K562 (cell line): ENCODE measurements at regions not wholly inside any gene's neighbourhood (a gene's known extent, or its start where the extent isn't known, plus 50 kb on each side); places are given as distances from the start of the nearest gene placed in this dataset.

Source experiments
- FOXK1 ChIP-seq: sonication (generic); formaldehyde crosslinking; IDR thresholded peaks from 2 replicates; pipeline ENCODE4 v1.8.0; 2022; ENCODE audit warnings: missing genetic modification reagents, mild to moderate bottlenecking, borderline replicate concordance
- FOXK2 ChIP-seq, 2 experiments: fragments of 450-650 bp; IDR thresholded peaks in 1 of 2; conservative IDR thresholded peaks in 1 of 2; 2 replicates each; pipeline ENCODE4 v1.6.1; 2016; ENCODE audit warnings: low read depth in 2 of 2, mild to moderate bottlenecking in 1 of 2
- RAD21 ChIP-seq, 2 experiments: fragments of 250-450 bp in 1 of 2; fragments of 450-650 bp in 1 of 2; sonication (Bioruptor Pico) in 1 of 2; formaldehyde crosslinking in 1 of 2; IDR thresholded peaks in 1 of 2; conservative IDR thresholded peaks in 1 of 2; 2 replicates each; pipeline versions ENCODE4 v1.4.0 to v1.8.0; 2020 to 2022; ENCODE audit warnings: mild to moderate bottlenecking in 2 of 2, moderate library complexity in 1 of 2
- SP2 ChIP-seq: IDR thresholded peaks from 2 replicates; pipeline ENCODE4 v1.6.1; 2011; ENCODE audit warnings: mild to moderate bottlenecking, low read depth, low read length, moderate library complexity; ENCODE audit not compliant: poor library complexity, severe bottlenecking; ENCODE audit errors: extremely low read depth
- TF ChIP-seq, protein P1 (sequence below), 3 experiments: IDR thresholded peaks in 2 of 3; conservative IDR thresholded peaks in 1 of 3; 2 replicates each; pipeline ENCODE4 v1.5.1; 2011 to 2012; ENCODE audit warnings: low read length in 3 of 3, mild to moderate bottlenecking in 3 of 3, control low read depth in 2 of 3, improper control_type of control experiment in 1 of 3, inconsistent platforms in 1 of 3, low read depth in 1 of 3, mixed read lengths in 1 of 3, moderate library complexity in 1 of 3; ENCODE audit not compliant: insufficient read depth in 2 of 3
- TF ChIP-seq, protein P2 (sequence below): fragments of 450-650 bp; formaldehyde crosslinking; IDR thresholded peaks from 2 replicates; pipeline ENCODE4 v1.4.0; 2022; ENCODE audit warnings: missing genetic modification characterization

DNA sequence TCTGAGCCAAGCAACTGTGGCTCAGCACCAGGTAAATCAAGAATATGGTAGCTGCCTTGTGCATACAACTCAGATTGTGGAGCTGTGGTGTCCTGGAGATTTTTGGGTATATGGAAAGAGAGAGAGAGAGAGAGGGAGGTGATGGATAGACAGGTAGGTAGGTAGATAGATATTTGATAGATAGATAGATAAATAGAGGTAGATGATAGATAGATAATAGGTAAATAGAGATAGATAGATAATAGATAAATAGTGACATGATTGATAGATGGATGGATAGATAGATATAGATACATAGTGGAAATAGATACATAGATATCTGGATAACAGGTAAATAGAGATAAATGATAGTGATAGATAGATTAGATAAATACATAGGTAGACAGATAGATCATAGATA lies 206.3 kb downstream of the KLF6 start:
- TF ChIP-seq, protein P1, sequence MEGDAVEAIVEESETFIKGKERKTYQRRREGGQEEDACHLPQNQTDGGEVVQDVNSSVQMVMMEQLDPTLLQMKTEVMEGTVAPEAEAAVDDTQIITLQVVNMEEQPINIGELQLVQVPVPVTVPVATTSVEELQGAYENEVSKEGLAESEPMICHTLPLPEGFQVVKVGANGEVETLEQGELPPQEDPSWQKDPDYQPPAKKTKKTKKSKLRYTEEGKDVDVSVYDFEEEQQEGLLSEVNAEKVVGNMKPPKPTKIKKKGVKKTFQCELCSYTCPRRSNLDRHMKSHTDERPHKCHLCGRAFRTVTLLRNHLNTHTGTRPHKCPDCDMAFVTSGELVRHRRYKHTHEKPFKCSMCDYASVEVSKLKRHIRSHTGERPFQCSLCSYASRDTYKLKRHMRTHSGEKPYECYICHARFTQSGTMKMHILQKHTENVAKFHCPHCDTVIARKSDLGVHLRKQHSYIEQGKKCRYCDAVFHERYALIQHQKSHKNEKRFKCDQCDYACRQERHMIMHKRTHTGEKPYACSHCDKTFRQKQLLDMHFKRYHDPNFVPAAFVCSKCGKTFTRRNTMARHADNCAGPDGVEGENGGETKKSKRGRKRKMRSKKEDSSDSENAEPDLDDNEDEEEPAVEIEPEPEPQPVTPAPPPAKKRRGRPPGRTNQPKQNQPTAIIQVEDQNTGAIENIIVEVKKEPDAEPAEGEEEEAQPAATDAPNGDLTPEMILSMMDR (IDR thresholded peaks at IDR 0.05 in 2 of 3, conservative IDR thresholded peaks at IDR 0.05 in 1 of 3; ENCODE audit: insufficient read depth in 2 of 3, low read depth in 1 of 3, low read length in 3 of 3), result no peak
- TF ChIP-seq FOXK1 (CRISPR knock-in tag), result no peak
- TF ChIP-seq, protein P2, sequence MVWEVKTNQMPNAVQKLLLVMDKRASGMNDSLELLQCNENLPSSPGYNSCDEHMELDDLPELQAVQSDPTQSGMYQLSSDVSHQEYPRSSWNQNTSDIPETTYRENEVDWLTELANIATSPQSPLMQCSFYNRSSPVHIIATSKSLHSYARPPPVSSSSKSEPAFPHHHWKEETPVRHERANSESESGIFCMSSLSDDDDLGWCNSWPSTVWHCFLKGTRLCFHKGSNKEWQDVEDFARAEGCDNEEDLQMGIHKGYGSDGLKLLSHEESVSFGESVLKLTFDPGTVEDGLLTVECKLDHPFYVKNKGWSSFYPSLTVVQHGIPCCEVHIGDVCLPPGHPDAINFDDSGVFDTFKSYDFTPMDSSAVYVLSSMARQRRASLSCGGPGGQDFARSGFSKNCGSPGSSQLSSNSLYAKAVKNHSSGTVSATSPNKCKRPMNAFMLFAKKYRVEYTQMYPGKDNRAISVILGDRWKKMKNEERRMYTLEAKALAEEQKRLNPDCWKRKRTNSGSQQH, result no peak
- no peak for TF ChIP-seq SP2
- no peak for TF ChIP-seq RAD21 (CRISPR knock-in tag; conservative IDR thresholded peaks at IDR 0.05 in 1 of 2, IDR thresholded peaks at IDR 0.05 in 1 of 2)
- no peak for TF ChIP-seq FOXK2 (conservative IDR thresholded peaks at IDR 0.05 in 1 of 2, IDR thresholded peaks at IDR 0.05 in 1 of 2; ENCODE audit: low read depth in 2 of 2)
